GM12875 (cell line): ENCODE measurements at regions not wholly inside any gene's neighbourhood (a gene's known extent, or its start where the extent isn't known, plus 50 kb on each side); places are given as distances from the start of the nearest gene placed in this dataset.

Source experiments
- H3K4me3 ChIP-seq: one replicate; pipeline ENCODE4 v1.5.1; 2011; ENCODE audit warnings: low read depth, low read length, control low read depth
- TF ChIP-seq, protein P1 (sequence below): IDR thresholded peaks from 2 replicates; pipeline ENCODE4 v1.5.1; 2011; ENCODE audit warnings: low read depth, mild to moderate bottlenecking, control low read depth, inconsistent platforms, low read length, moderate library complexity, borderline replicate concordance; ENCODE audit not compliant: insufficient read depth

DNA sequence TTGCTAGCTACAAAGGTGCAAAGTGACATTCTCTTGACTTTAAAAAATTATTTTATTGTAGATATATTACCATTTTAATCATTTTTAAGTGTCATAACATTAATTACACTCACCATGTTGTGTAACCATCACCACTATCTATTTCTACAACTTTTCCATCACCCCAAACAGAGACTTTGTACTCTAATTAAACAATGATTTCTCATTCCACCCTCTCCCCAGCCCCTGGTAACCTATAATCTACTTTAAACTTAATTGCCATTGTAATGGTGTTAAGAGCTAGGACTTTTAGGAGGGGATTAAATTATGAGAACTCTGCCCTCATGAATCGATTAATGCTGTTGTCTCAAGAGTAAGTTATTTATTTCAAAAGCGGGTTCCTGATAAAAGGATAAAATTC lies 352.9 kb upstream of the SEL1L start:
- H3K4me3 ChIP-seq: no peak overlapping the region
- TF ChIP-seq, protein P1, sequence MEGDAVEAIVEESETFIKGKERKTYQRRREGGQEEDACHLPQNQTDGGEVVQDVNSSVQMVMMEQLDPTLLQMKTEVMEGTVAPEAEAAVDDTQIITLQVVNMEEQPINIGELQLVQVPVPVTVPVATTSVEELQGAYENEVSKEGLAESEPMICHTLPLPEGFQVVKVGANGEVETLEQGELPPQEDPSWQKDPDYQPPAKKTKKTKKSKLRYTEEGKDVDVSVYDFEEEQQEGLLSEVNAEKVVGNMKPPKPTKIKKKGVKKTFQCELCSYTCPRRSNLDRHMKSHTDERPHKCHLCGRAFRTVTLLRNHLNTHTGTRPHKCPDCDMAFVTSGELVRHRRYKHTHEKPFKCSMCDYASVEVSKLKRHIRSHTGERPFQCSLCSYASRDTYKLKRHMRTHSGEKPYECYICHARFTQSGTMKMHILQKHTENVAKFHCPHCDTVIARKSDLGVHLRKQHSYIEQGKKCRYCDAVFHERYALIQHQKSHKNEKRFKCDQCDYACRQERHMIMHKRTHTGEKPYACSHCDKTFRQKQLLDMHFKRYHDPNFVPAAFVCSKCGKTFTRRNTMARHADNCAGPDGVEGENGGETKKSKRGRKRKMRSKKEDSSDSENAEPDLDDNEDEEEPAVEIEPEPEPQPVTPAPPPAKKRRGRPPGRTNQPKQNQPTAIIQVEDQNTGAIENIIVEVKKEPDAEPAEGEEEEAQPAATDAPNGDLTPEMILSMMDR: no peak

DNA sequence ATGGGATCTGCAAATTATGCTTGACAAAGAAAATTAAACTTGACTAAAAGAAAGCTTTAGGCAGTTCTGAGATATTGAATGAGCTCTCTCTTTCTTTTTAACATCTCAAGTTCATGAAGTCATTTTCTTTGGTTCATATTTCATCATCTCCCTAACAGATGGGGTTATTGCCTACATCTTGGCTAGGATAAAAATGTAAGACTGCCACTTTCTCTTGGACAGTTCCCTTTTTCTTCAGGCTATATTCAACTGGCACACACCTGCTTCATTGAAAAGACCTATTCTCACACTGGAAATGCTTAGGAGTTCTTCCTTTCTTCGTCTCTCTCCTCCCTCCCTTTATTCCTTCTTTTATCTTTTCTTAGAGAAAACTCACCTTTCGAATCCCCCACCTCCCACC lies 355.9 kb upstream of the SEL1L start:
- no peak overlapping the region for H3K4me3 ChIP-seq
- TF ChIP-seq, protein P1: no peak

DNA sequence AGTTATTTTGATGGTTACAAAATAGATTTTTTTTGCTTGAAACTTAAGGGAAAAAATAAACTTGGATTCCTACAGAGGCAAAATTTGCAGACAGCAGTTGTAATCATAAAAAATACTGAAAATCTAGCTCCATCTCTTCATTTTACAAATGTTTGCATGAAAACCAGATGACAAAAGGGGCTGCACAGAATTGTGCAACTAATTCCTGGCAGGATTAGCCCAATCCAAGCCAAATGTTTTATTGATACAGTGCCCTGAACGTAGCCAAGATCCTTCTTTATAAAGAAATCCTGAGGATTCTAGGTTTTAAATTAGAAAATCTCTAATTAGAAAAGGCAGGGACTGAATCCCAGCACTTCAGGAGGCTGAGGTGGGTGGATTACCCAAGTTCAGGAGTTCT lies 356.4 kb upstream of the SEL1L start:
- no peak overlapping the region for H3K4me3 ChIP-seq
- TF ChIP-seq, protein P1: no peak

DNA sequence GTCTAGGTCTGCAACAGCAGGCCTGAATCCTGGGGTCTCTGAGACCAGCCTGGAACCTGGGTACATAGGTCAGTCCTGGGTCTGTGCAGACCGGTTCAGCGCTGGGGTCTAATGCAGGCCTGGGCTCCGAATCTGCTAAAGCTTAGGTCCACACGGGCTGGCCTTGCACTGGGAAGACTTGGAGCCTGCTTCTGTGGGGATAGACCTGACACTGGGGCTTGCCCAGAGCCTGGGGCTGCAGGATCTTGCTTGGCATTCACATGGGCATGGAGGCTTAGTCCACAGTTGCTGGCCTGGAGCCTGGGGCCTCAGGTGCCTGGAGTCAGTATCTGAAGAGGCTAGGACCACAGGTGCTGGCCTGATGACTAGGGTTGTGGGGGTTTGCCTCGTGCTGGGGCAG lies 369.8 kb upstream of the SEL1L start:
- H3K4me3 ChIP-seq: no peak overlapping the region

DNA sequence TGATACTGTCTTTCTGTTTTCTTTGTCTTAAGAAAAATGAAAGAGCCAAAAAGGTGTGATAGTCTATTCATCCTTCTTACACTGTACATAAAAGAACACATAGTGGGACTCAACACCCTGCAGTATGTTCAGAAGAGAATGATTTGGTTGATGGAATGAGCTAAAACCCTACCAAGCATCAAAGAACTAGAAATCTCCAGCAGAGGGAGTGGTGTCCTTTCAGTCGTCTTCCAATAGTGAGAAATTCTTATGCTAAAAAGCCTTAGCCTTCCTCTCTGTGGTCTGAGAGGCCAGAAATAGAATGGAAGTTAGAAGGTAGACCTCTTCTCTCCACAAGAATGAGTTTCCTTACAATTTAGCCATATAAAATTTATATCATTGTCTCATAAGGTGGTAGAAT lies 393.4 kb upstream of the SEL1L start:
- H3K4me3 ChIP-seq: no peak overlapping the region
- TF ChIP-seq, protein P1: no peak

More for the DNA sequence above, 369.8 kb upstream of the SEL1L start:
- TF ChIP-seq, protein P1: no peak

DNA sequence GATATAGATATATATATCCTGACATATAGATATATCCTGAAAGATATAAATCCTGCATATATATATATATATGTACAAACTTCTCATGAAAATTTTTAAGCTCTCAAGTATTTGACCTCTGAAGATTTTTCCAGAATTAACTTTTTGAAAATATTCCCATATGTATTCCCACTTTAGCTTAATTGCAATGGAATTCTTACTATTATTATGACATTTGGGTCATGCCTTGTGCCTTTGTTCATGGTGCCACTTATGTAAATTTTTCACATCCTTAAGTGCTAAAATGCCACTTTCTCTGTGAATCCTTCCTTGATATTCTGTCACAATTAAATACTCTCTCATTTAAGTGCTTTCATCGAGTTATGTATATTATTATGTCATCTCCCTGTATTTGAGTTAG lies 398.2 kb upstream of the SEL1L start:
- TF ChIP-seq, protein P1: no peak
- no peak overlapping the region for H3K4me3 ChIP-seq

DNA sequence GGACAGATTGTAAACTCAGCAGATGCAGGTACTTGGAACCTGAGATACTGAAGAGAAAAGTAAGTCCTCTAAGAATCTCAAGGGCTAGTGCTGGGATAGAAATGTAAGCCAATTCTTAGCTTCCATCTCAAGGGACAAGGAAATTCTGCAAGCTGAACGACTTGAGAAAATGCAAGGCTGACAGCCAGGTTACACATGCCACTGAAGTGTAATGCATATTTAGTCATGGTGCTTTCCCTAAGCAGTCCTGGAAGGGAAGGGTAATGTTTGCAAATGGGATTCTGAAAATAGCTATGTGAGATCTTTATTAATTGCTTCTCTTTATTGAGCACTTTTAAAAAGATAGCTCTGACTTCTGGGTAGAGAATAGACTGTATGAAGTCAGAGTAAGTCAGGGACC lies 402.7 kb upstream of the SEL1L start:
- no peak overlapping the region for H3K4me3 ChIP-seq
- TF ChIP-seq, protein P1: no peak
